ENCODE measurements at regions not wholly inside any gene's neighbourhood (a gene's known extent, or its start where the extent isn't known, plus 50 kb on each side); places are given as distances from the start of the nearest gene placed in this dataset.

GRCh38 chr20:40331249-40331648 lies 357.8 kb downstream of the MAFB start:
- in situ Hi-C loops (cut with HindIII; ENCODE audit: low sequenced_read_pairs), result no loop called here
- H3K4me3 ChIP-seq (ENCODE audit: low read depth, low read length), result no peak overlapping the region
- DNase-seq (ENCODE audit: low read depth), result no peak
- no peak for TF ChIP-seq CTCF (IDR thresholded peaks at IDR 0.05; ENCODE audit: low read depth, low read length, missing control alignments)

GRCh38 chr20:40329321-40329720 lies 359.7 kb downstream of the MAFB start:
- no peak for TF ChIP-seq CTCF (IDR thresholded peaks at IDR 0.05; ENCODE audit: low read depth, low read length, missing control alignments)
- H3K4me3 ChIP-seq (ENCODE audit: low read depth, low read length), result no peak overlapping the region
- in situ Hi-C loops (cut with HindIII; ENCODE audit: low sequenced_read_pairs), result no loop called here
- DNase-seq (ENCODE audit: low read depth), result no peak

- no peak for TF ChIP-seq CTCF (IDR thresholded peaks at IDR 0.05; ENCODE audit: low read depth, low read length, missing control alignments)
- no peak for DNase-seq (ENCODE audit: low read depth)
- in situ Hi-C loops (cut with HindIII; ENCODE audit: low sequenced_read_pairs), result no loop called here
- H3K4me3 ChIP-seq (ENCODE audit: low read depth, low read length), result no peak overlapping the region
Observed at GRCh38 chr20:40326784-40327183, 362.3 kb downstream of the MAFB start.

GRCh38 chr20:40325006-40325568 lies 363.9 kb downstream of the MAFB start:
- in situ Hi-C loops (cut with HindIII; ENCODE audit: low sequenced_read_pairs), result no loop called here
- no peak overlapping the region for H3K4me3 ChIP-seq (ENCODE audit: low read depth, low read length)
- no peak for TF ChIP-seq CTCF (IDR thresholded peaks at IDR 0.05; ENCODE audit: low read depth, low read length, missing control alignments)
- no peak for DNase-seq (ENCODE audit: low read depth)

- in situ Hi-C loops (cut with HindIII; ENCODE audit: low sequenced_read_pairs), result no loop called here
- DNase-seq (ENCODE audit: low read depth), result peak; percentile 43
- no peak for TF ChIP-seq CTCF (IDR thresholded peaks at IDR 0.05; ENCODE audit: low read depth, low read length, missing control alignments)
- no peak overlapping the region for H3K4me3 ChIP-seq (ENCODE audit: low read depth, low read length)
Observed at GRCh38 chr20:40323361-40323794, 365.7 kb downstream of the MAFB start.

GRCh38 chr20:40322941-40323340 lies 366.1 kb downstream of the MAFB start:
- no peak for DNase-seq (ENCODE audit: low read depth)
- H3K4me3 ChIP-seq (ENCODE audit: low read depth, low read length), result no peak overlapping the region
- TF ChIP-seq CTCF (IDR thresholded peaks at IDR 0.05; ENCODE audit: low read depth, low read length, missing control alignments), result no peak
- in situ Hi-C loops (cut with HindIII; ENCODE audit: low sequenced_read_pairs), result no loop called here
